Fibroblast of pulmonary artery (primary cell): ENCODE measurements at regions not wholly inside any gene's neighbourhood (a gene's known extent, or its start where the extent isn't known, plus 50 kb on each side); places are given as distances from the start of the nearest gene placed in this dataset.

ENCODE experiments used
- DNase-seq: peaks from one replicate; pipeline ENCODE4 v3.0.0-alpha.2; 2010; ENCODE audit warnings: low read depth
- H3K4me3 ChIP-seq: replicated peaks from 2 replicates; pipeline ENCODE4 v1.5.1; 2011; ENCODE audit warnings: low read depth, mild to moderate bottlenecking, control low read depth, low read length, moderate library complexity
- TF ChIP-seq, protein P1 (sequence below): IDR thresholded peaks from 2 replicates; pipeline ENCODE4 v1.5.1; 2011; ENCODE audit warnings: mild to moderate bottlenecking, control low read depth, low read length, inconsistent platforms; ENCODE audit errors: missing control alignments

DNA sequence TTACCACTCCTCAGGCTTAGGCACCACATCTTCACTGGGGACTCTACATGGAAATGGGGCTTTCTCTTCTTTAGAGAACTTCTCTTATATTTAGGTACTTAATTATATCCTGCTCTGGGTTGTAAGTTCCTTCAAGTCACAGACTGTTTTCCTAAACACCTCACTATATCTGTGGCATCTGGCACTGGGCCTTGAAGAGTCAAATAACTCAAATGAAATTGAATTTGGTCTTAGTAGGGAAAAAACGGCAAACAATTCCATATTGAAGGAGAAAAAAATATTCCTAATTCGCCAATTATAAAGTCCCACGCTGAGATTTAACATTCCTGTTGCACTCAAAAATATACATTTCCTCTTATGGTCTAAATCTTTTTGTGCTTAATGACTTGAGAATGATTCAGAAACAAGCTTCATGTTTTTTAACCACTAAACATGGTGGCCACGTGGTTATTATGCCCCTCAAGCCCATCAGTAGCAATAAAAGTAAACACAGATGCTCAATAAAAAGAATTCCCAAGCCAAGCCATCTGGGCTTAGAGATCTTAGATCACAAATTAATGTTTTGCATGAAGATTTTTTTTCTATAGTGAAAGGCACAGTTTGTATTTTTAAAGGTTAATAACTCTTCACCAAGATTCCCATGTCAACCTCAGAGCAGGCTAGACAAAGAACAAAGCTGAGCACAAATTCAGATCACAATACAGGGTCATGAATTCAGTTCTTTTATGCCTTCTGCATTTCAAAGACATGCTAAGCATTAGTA, 105.5 kb upstream of the SYT4 start:
- no peak for DNase-seq
- no peak overlapping the region for H3K4me3 ChIP-seq
- TF ChIP-seq, protein P1, sequence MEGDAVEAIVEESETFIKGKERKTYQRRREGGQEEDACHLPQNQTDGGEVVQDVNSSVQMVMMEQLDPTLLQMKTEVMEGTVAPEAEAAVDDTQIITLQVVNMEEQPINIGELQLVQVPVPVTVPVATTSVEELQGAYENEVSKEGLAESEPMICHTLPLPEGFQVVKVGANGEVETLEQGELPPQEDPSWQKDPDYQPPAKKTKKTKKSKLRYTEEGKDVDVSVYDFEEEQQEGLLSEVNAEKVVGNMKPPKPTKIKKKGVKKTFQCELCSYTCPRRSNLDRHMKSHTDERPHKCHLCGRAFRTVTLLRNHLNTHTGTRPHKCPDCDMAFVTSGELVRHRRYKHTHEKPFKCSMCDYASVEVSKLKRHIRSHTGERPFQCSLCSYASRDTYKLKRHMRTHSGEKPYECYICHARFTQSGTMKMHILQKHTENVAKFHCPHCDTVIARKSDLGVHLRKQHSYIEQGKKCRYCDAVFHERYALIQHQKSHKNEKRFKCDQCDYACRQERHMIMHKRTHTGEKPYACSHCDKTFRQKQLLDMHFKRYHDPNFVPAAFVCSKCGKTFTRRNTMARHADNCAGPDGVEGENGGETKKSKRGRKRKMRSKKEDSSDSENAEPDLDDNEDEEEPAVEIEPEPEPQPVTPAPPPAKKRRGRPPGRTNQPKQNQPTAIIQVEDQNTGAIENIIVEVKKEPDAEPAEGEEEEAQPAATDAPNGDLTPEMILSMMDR = no peak

DNA sequence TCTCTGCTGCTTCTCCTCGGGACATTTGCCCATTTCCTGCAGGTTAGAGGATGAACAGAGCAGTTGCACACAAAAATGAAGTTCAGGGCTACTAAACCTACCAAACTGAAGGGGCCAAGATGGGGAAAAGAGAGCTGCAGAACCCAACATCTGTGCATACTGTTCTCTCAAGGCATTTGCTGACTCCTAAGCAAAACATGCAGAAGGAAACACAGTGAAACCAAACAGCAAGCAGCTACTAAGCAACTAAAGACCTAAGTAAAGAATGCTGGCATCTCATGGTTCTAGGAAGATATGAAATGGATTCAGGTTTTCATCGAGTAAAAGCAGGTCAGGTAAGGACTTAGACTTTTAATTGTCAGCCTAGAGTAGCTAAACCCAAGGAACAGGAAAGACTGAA, 111.9 kb upstream of the SYT4 start:
- TF ChIP-seq, protein P1 = no peak
- peak; percentile 7 for DNase-seq
- no peak overlapping the region for H3K4me3 ChIP-seq

DNA sequence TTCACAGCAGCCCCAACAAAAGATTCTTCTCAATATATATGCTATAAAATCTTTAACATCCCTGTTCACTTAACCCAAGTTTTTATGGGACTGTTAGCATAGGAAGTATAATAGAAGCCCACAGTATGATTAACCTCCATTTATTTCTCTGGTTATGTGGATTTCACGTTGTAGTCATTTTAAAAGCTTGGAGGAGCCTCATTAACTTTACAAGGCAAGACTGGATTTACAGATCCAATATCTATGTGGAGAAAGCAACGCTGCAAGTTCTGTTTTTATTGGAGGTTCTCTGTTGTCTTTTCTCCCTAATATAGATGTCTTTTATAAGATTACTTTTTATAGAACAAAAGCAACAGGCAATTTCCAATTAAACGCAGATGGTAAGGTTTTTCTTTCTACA, 114.9 kb upstream of the SYT4 start:
- no peak for DNase-seq
- no peak overlapping the region for H3K4me3 ChIP-seq
- TF ChIP-seq, protein P1 = no peak

DNA sequence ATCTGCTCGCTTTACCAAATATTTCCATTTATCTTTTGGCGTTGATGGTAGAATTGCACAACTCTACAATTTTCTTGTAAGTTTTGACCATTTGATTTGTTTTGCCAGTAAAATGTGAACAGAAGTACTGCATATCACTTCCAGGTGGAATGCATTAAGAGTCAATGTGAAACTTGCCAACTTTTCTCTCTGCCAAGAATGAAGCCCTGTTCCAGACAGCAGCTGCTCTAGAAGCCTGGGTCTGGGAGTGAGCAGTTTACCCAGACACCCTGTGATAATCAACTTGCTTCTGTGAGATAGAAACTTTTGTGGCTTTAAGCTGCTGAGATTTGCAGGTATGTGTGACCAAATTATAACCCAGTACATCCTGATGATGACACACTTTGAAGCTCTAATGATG, 115.9 kb upstream of the SYT4 start:
- TF ChIP-seq, protein P1 = no peak
- no peak overlapping the region for H3K4me3 ChIP-seq

DNA sequence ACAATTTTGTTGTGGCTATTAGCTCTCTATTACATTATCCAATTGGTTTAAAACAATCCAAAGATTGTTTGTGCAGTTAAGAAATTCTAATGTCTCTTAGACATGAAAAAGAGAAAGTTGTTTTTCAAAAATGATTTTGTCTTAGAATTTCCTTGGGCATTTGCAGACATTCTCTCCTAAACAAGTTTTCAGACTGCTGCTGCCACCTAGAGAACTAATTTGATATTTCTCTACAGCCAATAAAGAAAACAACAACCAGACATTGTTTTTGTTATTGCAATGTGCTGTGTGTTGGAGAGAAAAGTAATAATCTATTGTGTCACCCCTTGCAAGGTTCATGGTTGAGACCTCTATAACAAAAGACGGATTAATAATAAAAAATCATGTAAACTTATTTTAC, 119.0 kb upstream of the SYT4 start:
- DNase-seq = peak; percentile 35
- no peak overlapping the region for H3K4me3 ChIP-seq
- TF ChIP-seq, protein P1 = peak; percentile 47

More for the DNA sequence above, 115.9 kb upstream of the SYT4 start:
- DNase-seq = peak; percentile 6

DNA sequence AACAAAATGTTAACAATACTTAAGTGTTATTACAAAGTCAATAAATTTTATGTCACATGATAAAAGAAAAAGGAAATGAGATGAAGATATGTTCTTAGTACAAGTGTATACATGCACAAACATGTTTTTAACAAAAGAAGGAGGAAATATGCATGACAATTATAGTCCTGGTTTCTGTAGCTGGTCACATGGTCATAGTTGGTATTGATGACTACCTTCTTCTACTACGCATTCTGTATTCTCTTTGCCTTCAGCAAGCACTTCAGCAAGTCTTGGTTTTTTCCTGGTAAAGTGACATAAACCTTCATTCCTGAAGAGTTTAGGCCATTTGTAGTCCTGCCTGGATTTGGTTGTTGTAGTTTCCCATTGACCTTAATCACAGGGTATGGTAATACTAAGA, 121.3 kb upstream of the SYT4 start:
- no peak for DNase-seq
- TF ChIP-seq, protein P1 = no peak
- H3K4me3 ChIP-seq = no peak overlapping the region

DNA sequence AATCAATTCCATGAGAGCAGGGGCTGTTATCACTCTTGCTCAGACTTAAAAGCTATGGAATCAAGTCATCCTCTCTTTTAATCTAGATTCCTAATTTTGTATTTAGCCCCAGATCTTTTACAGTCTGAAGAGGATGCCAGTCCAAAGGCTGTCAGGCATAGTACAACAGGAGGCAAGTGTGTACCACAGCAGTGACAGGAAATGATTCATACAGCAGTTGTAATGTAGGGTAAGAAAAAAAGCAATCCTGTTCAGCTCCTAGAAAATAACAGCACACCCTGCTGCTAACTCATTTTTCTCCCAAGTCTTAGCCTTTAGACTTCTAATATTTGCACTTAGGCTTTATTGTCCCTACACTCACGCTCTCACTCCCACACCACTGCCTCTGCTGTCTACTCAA, 127.8 kb upstream of the SYT4 start:
- TF ChIP-seq, protein P1 = no peak
- DNase-seq = peak; percentile 3
- H3K4me3 ChIP-seq = no peak overlapping the region
